ENCODE measurements at regions not wholly inside any gene's neighbourhood (a gene's known extent, or its start where the extent isn't known, plus 50 kb on each side); places are given as distances from the start of the nearest gene placed in this dataset.
A peak's percentile ranks its signal among the peaks of the same experiment; 100 is the strongest.

DNA sequence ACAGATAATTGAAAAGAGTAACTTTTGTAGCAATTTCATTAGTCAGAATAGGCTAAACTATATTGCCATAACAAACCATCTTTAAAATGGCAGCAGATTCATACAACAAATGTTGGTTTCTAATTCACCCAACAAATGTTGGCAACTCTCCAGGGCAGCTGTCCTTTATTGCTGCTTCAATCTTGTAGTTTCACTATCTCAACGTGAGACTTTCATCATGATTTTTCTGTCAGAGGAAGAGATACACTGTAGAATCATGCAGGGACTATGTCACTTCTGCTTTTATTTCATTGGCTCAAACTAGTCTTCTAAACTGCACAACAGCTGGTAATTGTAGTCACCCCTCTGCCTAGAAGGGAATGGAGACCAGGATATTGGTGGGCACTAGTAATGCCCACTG, 174.2 kb downstream of the TANC2 start:
- Histone ChIP-seq H3K4me1 (no peaks in the 10 kb centered on the region), H3K27me3 (no peaks in the 10 kb centered on the region), H3K9me3 (no peaks in the 10 kb centered on the region), H3K27ac (no peak overlapping the region), H3K36me3 (no peaks in the 10 kb centered on the region), H3K4me3 (no peak overlapping the region)
- peak in 1 of 2 donors; percentile 22 for DNase-seq
- intact Hi-C loops (cut with DNase I; ENCODE audit: low total_unique reads) = no loop called here
- no peak for TF ChIP-seq CTCF (IDR thresholded peaks at IDR 0.05)

GRCh38 chr17:63142836-63143235, 176.8 kb downstream of the TANC2 start:
- Histone ChIP-seq H3K36me3 (no peaks in the 10 kb centered on the region), H3K4me3 (no peak overlapping the region), H3K9me3 (peaks cover 0 to 4% (median 0%) of the 10 kb centered on the region in 3 donors), H3K4me1 (no peaks in the 10 kb centered on the region), H3K27ac (no peak overlapping the region), H3K27me3 (no peaks in the 10 kb centered on the region)
- DNase-seq = no peak
- TF ChIP-seq CTCF (IDR thresholded peaks at IDR 0.05) = no peak
- intact Hi-C loops (cut with DNase I; ENCODE audit: low total_unique reads) = no loop called here

- TF ChIP-seq CTCF (IDR thresholded peaks at IDR 0.05) = no peak
- Histone ChIP-seq H3K4me3 (no peak overlapping the region), H3K4me1 (no peaks in the 10 kb centered on the region), H3K27ac (no peak overlapping the region), H3K9me3 (peaks cover 0 to 3% (median 0%) of the 10 kb centered on the region in 3 donors), H3K36me3 (no peaks in the 10 kb centered on the region), H3K27me3 (no peaks in the 10 kb centered on the region)
- DNase-seq = no peak
- intact Hi-C loops (cut with DNase I; ENCODE audit: low total_unique reads) = no loop called here
These were observed 184.5 kb downstream of the TANC2 start for GRCh38 chr17:63150490-63150889.

DNA sequence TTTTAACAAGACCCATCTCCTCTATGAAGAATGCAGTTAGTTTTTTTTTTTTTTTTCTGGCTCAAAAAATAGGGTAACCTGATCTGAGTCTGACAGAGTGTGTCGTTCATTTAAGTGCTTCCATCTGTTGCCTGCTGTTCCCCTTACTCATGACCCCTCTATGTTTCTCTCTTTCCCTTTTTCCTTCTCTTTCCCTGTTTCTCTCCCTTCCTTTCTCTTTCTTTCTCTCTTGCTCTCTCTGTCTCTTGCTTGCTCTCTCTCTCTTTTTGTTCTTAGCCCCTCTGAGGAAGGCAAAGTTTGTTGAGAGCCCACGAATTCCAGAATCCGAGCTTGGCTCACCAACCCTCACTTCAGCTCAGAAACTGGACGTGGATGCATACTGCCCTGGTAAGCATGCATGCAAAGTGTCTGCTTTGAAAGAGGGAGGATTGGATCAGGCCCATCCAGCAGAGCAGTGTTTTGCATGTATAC, 185.0 kb downstream of the TANC2 start:
- Histone ChIP-seq H3K36me3 (no peaks in the 10 kb centered on the region), H3K27ac (no peak overlapping the region), H3K27me3 (no peaks in the 10 kb centered on the region), H3K4me1 (no peaks in the 10 kb centered on the region), H3K4me3 (no peak overlapping the region), H3K9me3 (no peaks in the 10 kb centered on the region)
- intact Hi-C loops (cut with DNase I; ENCODE audit: low total_unique reads) = no loop called here
- no peak for TF ChIP-seq CTCF (IDR thresholded peaks at IDR 0.05)
- DNase-seq = no peak

- Histone ChIP-seq H3K9me3 (no peaks in the 10 kb centered on the region), H3K4me3 (no peak overlapping the region), H3K27ac (no peak overlapping the region), H3K4me1 (no peaks in the 10 kb centered on the region), H3K36me3 (no peaks in the 10 kb centered on the region), H3K27me3 (no peaks in the 10 kb centered on the region)
- no peak for TF ChIP-seq CTCF (IDR thresholded peaks at IDR 0.05)
- DNase-seq = no peak
- intact Hi-C loops (cut with DNase I; ENCODE audit: low total_unique reads) = no loop called here
These were observed 186.0 kb downstream of the TANC2 start for GRCh38 chr17:63151941-63152523.

- no peaks in the 10 kb centered on the region for H3K9me3 ChIP-seq
- intact Hi-C loops (cut with DNase I; ENCODE audit: low total_unique reads) = no loop called here
- no peaks in the 10 kb centered on the region for H3K36me3 ChIP-seq
- no peaks in the 10 kb centered on the region for H3K4me1 ChIP-seq
- no peak for DNase-seq
- no peaks in the 10 kb centered on the region for H3K27me3 ChIP-seq
- TF ChIP-seq CTCF (IDR thresholded peaks at IDR 0.05) = no peak
- H3K27ac ChIP-seq = no peak overlapping the region
- H3K4me3 ChIP-seq = no peak overlapping the region
These were observed 187.5 kb downstream of the TANC2 start for GRCh38 chr17:63153488-63153887.

Measured in tibial artery (tissue), 4 donors.